Midbrain (tissue), 1 donor: ENCODE measurements at regions not wholly inside any gene's neighbourhood (a gene's known extent, or its start where the extent isn't known, plus 50 kb on each side); places are given as distances from the start of the nearest gene placed in this dataset.
A peak's percentile ranks its signal among the peaks of the same experiment; 100 is the strongest.
"Not testable (repeated sequence)": the region's sequence is repeated elsewhere in the genome, so short reads cannot be mapped to it uniquely, and the experiment has no call there.

ENCODE experiments used
- DNase-seq: peaks from one replicate; lab custom pipeline; 2025; lab: John Stamatoyannopoulos, UW

DNA sequence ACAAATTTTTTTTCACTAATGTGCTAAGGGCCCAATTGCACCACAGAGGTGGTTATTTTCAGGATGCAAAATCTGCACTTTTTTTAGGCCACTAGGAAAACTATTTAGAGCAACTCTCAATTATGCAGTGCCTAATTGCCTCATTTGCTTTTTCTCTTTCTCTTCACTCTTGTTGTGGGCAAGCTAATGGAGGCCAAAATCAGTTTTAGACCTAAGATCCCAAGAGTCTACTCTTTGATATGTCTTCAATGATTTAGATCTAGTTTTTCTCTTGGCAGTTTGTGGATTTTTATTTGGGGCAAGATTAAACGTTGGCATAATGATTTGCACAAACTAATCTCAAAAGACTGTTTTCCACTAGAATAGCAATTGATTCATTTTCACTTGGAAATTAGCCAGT lies 1996.9 kb downstream of the LRRC4C start:
- peak; percentile 21 for DNase-seq

- peak; percentile 18 for DNase-seq
These were observed 1998.4 kb downstream of the LRRC4C start for GRCh38 chr11:39461066-39461465.

GRCh38 chr11:39459606-39460005 lies 1999.8 kb downstream of the LRRC4C start:
- no peak for DNase-seq

- no peak for DNase-seq
These were observed 2001.0 kb downstream of the LRRC4C start for GRCh38 chr11:39458481-39458880.

DNA sequence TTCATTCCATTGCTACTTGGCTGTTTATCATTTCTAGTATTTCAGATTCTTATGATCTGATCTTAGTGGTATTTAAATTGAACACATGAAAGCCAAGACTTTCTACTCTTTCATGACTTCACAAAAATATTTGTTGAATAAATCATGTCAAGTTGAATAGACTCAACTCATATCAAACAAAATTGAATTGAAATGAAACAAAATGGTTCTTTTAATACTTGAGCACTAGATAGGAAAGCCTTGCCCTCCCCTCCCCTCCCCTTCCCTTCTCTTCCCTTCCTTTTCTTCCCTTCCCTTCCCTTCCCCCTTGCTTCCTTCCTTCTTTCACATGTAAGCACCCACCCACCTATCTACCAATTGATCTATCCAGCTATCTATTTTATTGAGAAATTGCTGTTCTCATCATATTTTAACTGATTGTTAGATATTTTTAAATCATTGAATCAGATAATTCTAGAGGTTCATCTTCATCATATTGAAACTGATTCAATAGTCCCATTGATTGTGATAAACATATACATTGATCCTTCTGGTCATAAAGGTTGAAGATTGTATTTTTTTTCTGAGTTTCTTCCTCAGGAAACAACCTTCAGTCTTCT lies 2015.9 kb downstream of the LRRC4C start:
- DNase-seq, result no peak

DNA sequence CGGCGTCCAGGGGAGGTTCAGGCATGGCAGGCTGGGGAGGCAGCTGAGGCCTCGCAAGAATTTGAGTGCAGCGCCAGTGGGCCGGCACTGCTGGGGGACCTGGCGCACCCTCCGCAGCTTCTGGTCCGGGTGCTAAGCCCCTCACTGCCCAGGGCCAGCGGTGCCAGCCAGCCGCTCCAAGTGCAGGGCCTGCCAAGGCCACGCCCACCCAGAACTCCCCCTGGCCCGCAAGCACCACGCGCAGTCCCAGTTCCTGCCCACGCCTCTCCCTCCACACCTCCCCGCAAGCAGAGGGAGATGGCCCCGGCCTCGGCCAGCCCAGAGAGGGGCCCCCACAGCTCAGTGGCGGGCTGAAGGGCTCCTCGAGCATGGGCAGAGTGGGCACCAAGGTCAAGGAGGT lies 2017.3 kb downstream of the LRRC4C start:
- DNase-seq, result no peak

- DNase-seq, result no peak
These were observed 2023.8 kb downstream of the LRRC4C start for GRCh38 chr11:39435641-39436040.

- no peak for DNase-seq
These were observed 2025.0 kb downstream of the LRRC4C start for GRCh38 chr11:39434466-39434865.

DNA sequence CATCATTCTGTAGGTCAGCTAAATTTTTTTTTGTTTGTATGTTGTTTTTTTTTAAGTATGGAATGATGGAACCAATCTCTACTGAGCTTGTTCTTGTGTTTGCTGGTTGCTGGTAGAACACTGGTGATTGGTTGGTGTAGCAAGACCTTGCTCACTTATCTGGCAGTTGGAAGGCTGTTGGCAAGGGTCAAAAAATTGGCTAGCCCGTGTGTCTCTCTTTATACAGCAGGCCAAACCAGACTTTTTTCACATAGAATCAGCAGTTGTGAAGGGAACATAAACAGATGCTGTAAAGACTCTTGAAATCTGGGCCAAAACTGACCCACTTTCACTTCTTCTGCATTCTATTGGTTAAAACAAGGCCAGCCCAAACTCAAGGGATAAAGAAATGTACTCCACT lies 2026.5 kb downstream of the LRRC4C start:
- DNase-seq, result no peak

DNA sequence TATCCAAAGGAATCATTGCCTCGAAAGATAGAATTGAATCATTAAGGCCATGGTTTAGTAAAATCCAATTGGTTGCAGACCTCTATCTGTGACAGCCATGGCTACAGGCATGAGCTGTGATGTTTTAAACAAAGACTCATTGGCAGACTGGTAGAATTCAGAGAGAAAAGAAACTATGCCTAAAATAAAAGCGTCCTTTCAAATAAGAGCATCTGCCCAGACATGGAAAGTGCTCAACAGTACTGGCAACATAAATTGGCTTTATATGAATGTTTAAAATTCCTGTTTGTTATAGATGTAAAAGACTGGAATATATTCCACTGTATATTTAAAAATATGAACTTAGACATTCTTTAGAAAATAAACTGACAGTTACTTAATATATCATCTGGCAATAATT lies 2034.2 kb downstream of the LRRC4C start:
- DNase-seq, result no peak

DNA sequence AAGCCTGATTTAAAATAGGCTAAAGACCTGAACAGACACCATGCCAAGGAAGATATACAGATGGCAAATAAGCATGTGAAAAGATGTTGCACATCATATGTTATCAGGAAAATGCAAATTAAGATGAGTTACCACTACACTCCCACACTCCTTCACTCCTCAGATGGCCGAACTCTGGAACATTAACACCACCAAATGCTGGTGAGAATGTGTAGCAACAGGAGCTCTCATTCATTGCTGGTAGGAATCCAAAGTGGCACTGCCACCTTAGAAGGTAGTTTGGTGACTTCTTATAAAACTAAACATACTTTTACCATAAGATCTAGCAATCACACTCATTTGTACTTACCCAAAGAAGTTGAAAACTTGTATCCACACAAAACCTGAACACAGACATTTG lies 2047.3 kb downstream of the LRRC4C start:
- no peak for DNase-seq

DNA sequence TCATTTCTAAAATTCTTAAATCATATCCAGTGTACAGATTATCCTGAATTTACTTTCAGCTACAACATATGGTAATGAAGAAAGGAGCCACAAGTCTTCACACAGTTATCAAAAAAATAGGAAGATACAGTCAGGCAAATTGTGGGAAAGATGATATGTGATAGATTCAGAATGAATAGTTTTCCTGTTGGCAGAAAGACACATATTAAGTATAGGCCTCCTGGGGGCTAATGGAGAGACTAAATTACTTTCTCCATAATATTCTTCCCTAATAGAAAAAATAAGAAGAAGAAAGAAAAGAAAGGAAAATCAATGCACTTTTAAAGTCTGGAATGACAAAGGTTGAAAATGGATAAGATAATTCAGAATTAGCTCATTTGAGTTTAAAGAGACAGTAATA lies 2073.5 kb downstream of the LRRC4C start:
- DNase-seq, result no peak

DNA sequence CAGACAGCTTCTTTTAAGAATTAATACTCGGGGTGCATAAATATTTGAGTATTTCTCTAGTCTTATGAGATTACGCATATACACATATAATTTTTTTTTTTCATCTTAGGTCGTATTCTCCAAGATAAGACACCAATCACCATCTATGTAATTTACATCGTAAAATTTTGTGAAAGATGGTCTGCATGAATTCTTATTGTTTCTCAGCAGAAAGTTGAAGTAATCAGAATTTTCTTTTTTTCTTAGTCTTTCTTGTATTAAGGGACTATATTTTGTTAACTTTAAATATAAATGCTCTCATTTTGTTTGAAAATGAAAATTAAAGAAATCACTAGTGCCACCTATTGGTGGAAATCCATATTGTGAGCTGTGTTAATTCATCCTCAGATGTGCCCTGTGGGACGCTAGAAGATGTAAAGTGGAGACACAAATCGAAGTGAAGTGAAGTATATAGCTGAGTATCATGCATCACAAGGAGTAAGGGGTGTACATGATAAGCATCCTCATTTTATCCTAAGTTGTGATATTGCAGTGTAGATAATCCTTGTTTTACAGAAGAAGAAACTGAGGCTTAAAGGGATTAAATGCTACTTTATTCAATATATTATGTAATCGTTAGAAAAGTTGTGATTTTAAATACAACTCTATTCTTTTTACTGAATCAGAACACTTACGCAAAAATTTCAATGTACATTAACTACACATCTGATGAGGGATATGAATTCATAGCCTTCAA lies 2084.3 kb downstream of the LRRC4C start:
- peak; percentile 20 for DNase-seq

DNA sequence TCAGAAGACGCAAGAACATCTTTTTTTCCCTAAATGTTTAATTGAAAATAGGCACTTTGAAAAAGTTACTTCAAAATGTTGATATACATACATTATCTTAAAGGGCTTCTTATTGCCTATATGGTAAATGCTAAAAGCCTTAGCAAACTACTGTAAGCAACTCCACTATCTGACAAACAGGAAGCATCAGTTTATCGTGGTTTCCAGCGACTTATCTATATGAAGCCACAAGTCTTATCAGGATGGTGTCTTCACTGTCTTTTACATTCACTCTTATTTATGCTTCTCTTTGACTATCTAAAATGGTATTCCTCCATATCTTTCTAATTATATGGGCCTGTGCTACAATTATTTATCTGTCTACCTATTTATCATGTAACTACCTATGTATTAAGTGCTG lies 2091.9 kb downstream of the LRRC4C start:
- DNase-seq, result no peak

GRCh38 chr11:39365809-39366436 lies 2093.5 kb downstream of the LRRC4C start:
- no peak for DNase-seq

DNA sequence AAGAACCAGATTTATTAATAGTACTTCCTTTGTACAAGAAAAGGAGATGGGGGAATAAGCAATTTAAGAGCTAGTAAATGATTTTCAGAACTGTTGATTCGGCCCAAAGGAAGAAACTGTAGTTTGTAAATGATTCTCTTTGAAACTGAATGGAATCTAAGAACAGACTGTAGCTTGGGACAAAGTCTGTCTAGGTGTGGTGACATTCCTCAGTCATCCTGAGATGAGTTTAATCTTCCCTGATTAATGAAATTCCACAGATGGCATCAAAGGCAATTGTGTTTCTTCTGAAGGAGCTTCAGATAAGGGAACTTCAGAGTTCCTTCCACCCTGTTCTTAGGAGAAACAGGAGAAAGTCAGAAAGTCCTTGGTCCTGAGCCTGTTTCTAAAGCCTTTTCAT lies 2095.9 kb downstream of the LRRC4C start:
- DNase-seq, result no peak

- no peak for DNase-seq
These were observed 2097.9 kb downstream of the LRRC4C start for GRCh38 chr11:39361557-39361956.

DNA sequence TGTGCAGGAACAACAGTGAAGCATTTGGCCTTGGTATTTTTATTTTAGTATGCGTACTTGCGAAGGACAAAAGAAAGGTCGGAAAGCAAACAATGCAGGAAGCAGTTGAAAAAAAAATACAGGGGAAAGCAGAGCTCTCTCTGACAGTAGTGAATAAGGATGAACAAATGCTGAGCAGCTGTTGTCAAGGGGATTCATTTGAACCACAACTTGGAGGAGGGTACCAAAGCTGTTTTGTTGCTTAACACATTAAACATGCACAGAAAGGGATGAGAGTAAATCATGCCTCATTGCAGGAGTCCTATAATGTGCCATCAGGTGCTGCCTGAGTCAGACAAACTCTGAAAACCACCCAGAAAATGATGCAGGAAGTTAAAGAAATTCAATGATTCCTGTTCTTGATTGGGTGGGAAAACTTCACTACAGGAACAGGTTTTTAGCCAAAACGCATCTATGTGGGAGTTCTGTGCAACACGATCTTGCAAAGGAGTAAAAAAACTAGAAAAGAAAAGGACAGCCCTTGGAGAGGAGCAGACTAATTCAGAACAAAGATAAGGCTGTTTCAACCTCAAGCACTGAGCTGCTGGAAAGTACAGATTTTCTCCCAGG lies 2113.5 kb downstream of the LRRC4C start:
- DNase-seq, result no peak

DNA sequence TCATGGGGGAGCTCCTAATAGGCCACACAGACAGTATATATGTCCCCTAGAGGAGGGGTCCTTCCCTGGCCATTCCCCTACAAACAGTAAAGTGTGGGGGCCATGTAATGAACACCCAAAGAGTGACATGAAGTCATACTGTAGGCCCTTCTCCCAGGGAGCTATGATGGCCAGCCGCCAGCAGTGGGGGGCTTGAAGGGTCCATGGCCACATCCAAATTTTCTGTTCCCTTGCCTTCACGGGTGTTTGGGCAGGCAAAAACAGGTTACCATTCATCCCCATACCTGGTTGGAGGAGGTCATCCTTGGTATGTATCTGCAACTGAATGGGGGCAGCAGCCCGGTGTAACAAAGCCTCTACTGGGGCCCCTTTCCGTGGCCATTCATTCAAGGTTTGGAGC lies 2118.0 kb downstream of the LRRC4C start:
- no peak for DNase-seq

DNA sequence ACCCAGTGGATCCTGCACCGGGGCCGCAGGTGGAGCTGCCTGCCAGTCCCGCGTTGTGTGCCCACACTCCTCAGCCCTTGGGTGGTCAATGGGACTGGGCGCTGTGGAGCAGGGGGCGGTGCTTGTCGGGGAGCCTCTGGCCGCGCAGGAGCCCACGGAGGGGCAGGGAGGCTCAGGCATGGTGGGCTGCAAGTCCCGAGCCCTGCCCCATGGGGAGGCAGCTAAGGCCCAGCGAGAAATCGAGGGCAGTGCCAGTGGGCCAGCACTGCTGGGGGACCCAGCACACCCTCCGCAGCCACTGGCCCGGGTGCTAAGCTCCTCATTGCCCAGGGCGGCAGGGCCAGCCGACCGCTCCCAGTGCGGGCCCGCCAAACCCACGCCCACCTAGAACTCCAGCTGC lies 2126.4 kb downstream of the LRRC4C start:
- DNase-seq, result not testable (repeated sequence)

GRCh38 chr11:39327302-39327701 lies 2132.2 kb downstream of the LRRC4C start:
- DNase-seq, result no peak

- DNase-seq, result not testable (repeated sequence)
These were observed 2147.6 kb downstream of the LRRC4C start for GRCh38 chr11:39311888-39312287.

DNA sequence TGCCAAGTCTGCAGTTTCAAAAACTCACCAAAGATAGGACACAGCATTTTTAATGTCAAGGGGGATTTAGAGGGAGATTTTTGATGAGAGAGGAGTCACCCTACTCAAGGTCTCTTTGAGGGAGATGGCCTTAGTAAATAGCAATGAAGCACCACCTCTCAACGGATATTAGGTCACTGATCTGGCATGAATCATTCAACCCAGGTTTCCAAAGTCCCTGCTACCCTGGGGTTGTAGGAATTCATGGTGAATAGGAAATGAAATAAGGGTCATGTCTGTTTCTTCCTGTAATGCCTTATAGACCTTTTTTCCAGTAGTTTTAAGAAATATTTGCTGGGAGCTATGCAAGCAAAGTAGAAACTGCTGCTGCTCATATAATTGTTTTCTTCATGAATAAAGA lies 2154.9 kb downstream of the LRRC4C start:
- no peak for DNase-seq
